ENCODE measurements at regions not wholly inside any gene's neighbourhood (a gene's known extent, or its start where the extent isn't known, plus 50 kb on each side); places are given as distances from the start of the nearest gene placed in this dataset.

DNA sequence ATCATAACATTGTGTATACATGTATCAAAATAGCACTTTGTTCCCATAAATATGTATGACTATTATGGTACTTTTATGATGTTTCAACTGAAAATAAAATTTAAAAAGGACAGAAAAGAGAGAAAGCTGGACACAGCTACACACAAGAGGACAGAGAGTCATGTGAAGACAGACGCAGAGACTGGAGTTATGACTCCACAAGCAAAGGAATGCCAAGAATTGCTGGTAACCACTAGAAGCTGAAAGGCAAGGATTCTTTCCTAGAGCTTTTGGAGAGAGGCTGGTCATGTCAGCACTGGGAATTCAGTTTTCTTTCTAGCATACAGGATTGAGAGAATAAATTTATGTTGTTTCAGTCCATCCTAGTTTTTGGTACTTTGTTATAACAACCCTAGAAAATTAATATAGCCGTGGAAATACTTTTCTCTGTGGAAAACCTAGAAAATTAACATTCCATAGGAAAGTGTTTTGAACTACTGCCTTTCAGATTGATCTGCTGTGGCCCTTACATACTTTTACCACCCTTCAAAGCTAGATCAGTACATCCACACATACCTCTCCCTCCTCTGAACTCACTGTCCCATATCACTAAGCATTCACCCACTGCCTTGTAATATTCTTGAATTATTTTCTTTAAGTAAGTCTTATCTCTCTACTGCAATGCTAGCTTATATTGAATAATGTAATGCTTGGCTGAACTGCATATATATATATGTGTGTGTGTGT, 575.3 kb downstream of the IPMK start:
- H3K4me3 Mint-ChIP-seq = no peak overlapping the region
- Histone ChIP-seq H3K27ac (ENCODE audit: low read depth) (no peak overlapping the region; the same call in 1 of the 2 replicates), H3K4me1 (ENCODE audit: insufficient read depth) (no peaks in the 10 kb centered on the region), H3K79me2 (replicated peaks; ENCODE audit: insufficient read depth) (no peaks in the 10 kb centered on the region), H3K4me2 (no peak overlapping the region), H2AFZ (no peak overlapping the region), H3F3A (replicated peaks; ENCODE audit: low read depth) (no peaks in the 10 kb centered on the region), H3K27me3 (ENCODE audit: insufficient read depth) (no peaks in the 10 kb centered on the region), H3K36me3 (ENCODE audit: insufficient read depth) (no peaks in the 10 kb centered on the region), H3K9me2 (ENCODE audit: insufficient read depth) (no peaks in the 10 kb centered on the region), H3K4me3 (no peak overlapping the region), H4K20me1 (replicated peaks; ENCODE audit: insufficient read depth) (no peaks in the 10 kb centered on the region)
- H3K9me3 Mint-ChIP-seq = no peaks in the 10 kb centered on the region
- peak overlapping the region; percentile 14; the same call in 1 of the 2 replicates for H3K27ac Mint-ChIP-seq
- TF ChIP-seq NANOG (IDR thresholded peaks at IDR 0.05; ENCODE audit: borderline replicate concordance) = no peak
- no peak for TF ChIP-seq STAT1 (IDR thresholded peaks at IDR 0.05; ENCODE audit: unreplicated experiment)
- TF ChIP-seq CREB1 (CRISPR knock-in tag; IDR thresholded peaks at IDR 0.05; ENCODE audit: low read depth) = no peak
- no peak for TF ChIP-seq ZNF114 (CRISPR knock-in tag; IDR thresholded peaks at IDR 0.05)
- no peak for TF ChIP-seq POLR2AphosphoS5 (IDR thresholded peaks at IDR 0.05; ENCODE audit: low read depth)
- TF ChIP-seq EZH2phosphoT487 (IDR thresholded peaks at IDR 0.05; ENCODE audit: unreplicated experiment) = no peak
- no peak for TF ChIP-seq ZNF331 (CRISPR knock-in tag; IDR thresholded peaks at IDR 0.05; ENCODE audit: low read depth)
- TF ChIP-seq JUNB (IDR thresholded peaks at IDR 0.05; ENCODE audit: unreplicated experiment) = no peak
- TF ChIP-seq ETS1 (IDR thresholded peaks at IDR 0.05) = no peak
- no peak for TF ChIP-seq EZH2 (IDR thresholded peaks at IDR 0.05; ENCODE audit: low read depth, unreplicated experiment)
- TF ChIP-seq, protein P1, sequence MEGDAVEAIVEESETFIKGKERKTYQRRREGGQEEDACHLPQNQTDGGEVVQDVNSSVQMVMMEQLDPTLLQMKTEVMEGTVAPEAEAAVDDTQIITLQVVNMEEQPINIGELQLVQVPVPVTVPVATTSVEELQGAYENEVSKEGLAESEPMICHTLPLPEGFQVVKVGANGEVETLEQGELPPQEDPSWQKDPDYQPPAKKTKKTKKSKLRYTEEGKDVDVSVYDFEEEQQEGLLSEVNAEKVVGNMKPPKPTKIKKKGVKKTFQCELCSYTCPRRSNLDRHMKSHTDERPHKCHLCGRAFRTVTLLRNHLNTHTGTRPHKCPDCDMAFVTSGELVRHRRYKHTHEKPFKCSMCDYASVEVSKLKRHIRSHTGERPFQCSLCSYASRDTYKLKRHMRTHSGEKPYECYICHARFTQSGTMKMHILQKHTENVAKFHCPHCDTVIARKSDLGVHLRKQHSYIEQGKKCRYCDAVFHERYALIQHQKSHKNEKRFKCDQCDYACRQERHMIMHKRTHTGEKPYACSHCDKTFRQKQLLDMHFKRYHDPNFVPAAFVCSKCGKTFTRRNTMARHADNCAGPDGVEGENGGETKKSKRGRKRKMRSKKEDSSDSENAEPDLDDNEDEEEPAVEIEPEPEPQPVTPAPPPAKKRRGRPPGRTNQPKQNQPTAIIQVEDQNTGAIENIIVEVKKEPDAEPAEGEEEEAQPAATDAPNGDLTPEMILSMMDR (conservative IDR thresholded peaks at IDR 0.05; ENCODE audit: low read depth in 2 of 2) = no peak
- no peak for TF ChIP-seq REST (IDR thresholded peaks at IDR 0.05; ENCODE audit: unreplicated experiment)
- no peak for TF ChIP-seq ZNF462 (CRISPR knock-in tag; IDR thresholded peaks at IDR 0.05)
- no peaks in the 10 kb centered on the region for H3K36me3 Mint-ChIP-seq (ENCODE audit: low read depth)
- ATAC-seq (no peak), DNase-seq (ENCODE audit: low spot score) (peak; percentile 59)
- no peaks in the 10 kb centered on the region for H3K27me3 Mint-ChIP-seq (ENCODE audit: insufficient read depth, low read depth, poor library complexity)
- H3K4me1 Mint-ChIP-seq = no peaks in the 10 kb centered on the region
